ENCODE measurements at regions not wholly inside any gene's neighbourhood (a gene's known extent, or its start where the extent isn't known, plus 50 kb on each side); places are given as distances from the start of the nearest gene placed in this dataset.
"Not testable (repeated sequence)": the region's sequence is repeated elsewhere in the genome, so short reads cannot be mapped to it uniquely, and the experiment has no call there.

GRCh38 chr7:37592366-37592765 is 91.2 kb upstream of the GPR141 start:
- no peak overlapping the region for H3K27ac ChIP-seq
- no peaks in the 10 kb centered on the region for H3K36me3 ChIP-seq
- no peaks in the 10 kb centered on the region for H3K9me3 ChIP-seq
- TF ChIP-seq POLR2A (IDR thresholded peaks at IDR 0.05) (no peak), POLR2AphosphoS5 (IDR thresholded peaks at IDR 0.05; ENCODE audit: insufficient read depth in 1 of 2, low read depth in 1 of 2) (no peak)
- TF ChIP-seq, protein P1, sequence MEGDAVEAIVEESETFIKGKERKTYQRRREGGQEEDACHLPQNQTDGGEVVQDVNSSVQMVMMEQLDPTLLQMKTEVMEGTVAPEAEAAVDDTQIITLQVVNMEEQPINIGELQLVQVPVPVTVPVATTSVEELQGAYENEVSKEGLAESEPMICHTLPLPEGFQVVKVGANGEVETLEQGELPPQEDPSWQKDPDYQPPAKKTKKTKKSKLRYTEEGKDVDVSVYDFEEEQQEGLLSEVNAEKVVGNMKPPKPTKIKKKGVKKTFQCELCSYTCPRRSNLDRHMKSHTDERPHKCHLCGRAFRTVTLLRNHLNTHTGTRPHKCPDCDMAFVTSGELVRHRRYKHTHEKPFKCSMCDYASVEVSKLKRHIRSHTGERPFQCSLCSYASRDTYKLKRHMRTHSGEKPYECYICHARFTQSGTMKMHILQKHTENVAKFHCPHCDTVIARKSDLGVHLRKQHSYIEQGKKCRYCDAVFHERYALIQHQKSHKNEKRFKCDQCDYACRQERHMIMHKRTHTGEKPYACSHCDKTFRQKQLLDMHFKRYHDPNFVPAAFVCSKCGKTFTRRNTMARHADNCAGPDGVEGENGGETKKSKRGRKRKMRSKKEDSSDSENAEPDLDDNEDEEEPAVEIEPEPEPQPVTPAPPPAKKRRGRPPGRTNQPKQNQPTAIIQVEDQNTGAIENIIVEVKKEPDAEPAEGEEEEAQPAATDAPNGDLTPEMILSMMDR (IDR thresholded peaks at IDR 0.05) = no peak
- no peaks in the 10 kb centered on the region for H3K27me3 ChIP-seq
- intact Hi-C loops (cut with DNase I) = no loop called here
- H3K4me3 ChIP-seq = no peak overlapping the region
- H3K4me1 ChIP-seq = no peaks in the 10 kb centered on the region
- no peak for DNase-seq (ENCODE audit: extremely low spot score in 2 of 2)

GRCh38 chr7:37594602-37595001 is 89.0 kb upstream of the GPR141 start:
- H3K9me3 ChIP-seq = no peaks in the 10 kb centered on the region
- H3K36me3 ChIP-seq = no peaks in the 10 kb centered on the region
- H3K4me1 ChIP-seq = no peaks in the 10 kb centered on the region
- no peak overlapping the region for H3K4me3 ChIP-seq
- TF ChIP-seq, protein P1 (IDR thresholded peaks at IDR 0.05) = no peak
- TF ChIP-seq POLR2A (IDR thresholded peaks at IDR 0.05) (no peak), POLR2AphosphoS5 (IDR thresholded peaks at IDR 0.05; ENCODE audit: insufficient read depth in 1 of 2, low read depth in 1 of 2) (no peak)
- H3K27ac ChIP-seq = no peak overlapping the region
- DNase-seq (ENCODE audit: extremely low spot score in 2 of 2) = no peak
- H3K27me3 ChIP-seq = no peaks in the 10 kb centered on the region
- intact Hi-C loops (cut with DNase I) = no loop called here

DNA sequence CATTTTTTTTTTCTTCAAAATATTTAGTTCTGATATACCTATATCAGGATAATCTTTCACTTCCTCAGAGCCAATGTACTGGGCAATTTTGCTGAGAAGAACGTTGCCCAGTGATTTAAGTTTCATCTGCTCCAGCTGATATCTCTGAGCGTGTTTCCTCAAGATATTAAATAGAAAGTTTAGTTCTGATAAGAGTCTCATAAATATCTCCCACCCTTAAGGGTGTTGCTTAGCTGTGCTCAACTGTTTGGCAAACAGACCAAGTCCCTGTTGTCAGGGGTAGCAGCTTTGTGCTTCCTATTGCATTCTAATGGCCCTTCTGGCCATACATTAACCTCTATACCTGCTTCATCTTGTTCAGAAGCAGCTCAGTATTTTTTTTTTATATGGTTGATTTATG is 84.7 kb upstream of the GPR141 start:
- Histone ChIP-seq H3K4me3 (no peak overlapping the region), H3K36me3 (no peaks in the 10 kb centered on the region)
- intact Hi-C loops (cut with DNase I) = no loop called here

GRCh38 chr7:37601321-37601720 is 82.2 kb upstream of the GPR141 start:
- intact Hi-C loops (cut with DNase I) = no loop called here
- Histone ChIP-seq H3K9me3 (no peaks in the 10 kb centered on the region), H3K27ac (no peak overlapping the region), H3K4me1 (no peaks in the 10 kb centered on the region), H3K4me3 (no peak overlapping the region), H3K27me3 (no peaks in the 10 kb centered on the region), H3K36me3 (no peaks in the 10 kb centered on the region)
- TF ChIP-seq, protein P1 (IDR thresholded peaks at IDR 0.05) = no peak
- TF ChIP-seq POLR2A (IDR thresholded peaks at IDR 0.05) (no peak), POLR2AphosphoS5 (IDR thresholded peaks at IDR 0.05; ENCODE audit: insufficient read depth in 1 of 2, low read depth in 1 of 2) (no peak)
- no peak for DNase-seq (ENCODE audit: extremely low spot score in 2 of 2)

More for the DNA sequence above, 84.7 kb upstream of the GPR141 start:
- TF ChIP-seq POLR2A (IDR thresholded peaks at IDR 0.05) = no peak
- TF ChIP-seq, protein P1 (IDR thresholded peaks at IDR 0.05) = no peak
- TF ChIP-seq POLR2AphosphoS5 (IDR thresholded peaks at IDR 0.05; ENCODE audit: insufficient read depth in 1 of 2, low read depth in 1 of 2) = no peak
- H3K27ac ChIP-seq = no peak overlapping the region
- H3K4me1 ChIP-seq = no peaks in the 10 kb centered on the region
- H3K27me3 ChIP-seq = no peaks in the 10 kb centered on the region
- no peaks in the 10 kb centered on the region for H3K9me3 ChIP-seq
- no peak for DNase-seq (ENCODE audit: extremely low spot score in 2 of 2)

DNA sequence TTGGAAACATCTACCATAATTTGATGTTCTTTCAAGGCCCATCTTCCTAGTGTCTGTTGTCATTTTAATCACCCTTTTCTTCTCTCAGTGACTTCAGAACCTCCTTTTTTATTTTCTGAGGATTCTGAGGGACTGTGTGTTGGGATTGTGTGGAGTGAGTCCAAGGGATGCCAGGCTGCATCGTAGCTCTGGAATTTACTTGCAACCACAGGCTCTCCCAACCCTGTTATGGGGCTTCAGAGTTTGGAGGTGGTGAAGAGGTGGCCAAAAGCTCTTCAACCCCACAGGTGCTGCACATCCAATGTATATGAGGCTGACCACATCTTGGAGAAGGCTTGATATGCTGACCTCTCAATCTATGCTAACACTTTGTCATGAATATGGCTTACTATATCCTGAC is 79.5 kb upstream of the GPR141 start:
- no peaks in the 10 kb centered on the region for H3K9me3 ChIP-seq
- intact Hi-C loops (cut with DNase I) = no loop called here
- H3K27me3 ChIP-seq = no peaks in the 10 kb centered on the region
- no peak for DNase-seq (ENCODE audit: extremely low spot score in 2 of 2)
- H3K27ac ChIP-seq = no peak overlapping the region
- no peaks in the 10 kb centered on the region for H3K4me1 ChIP-seq
- no peak overlapping the region for H3K4me3 ChIP-seq
- no peaks in the 10 kb centered on the region for H3K36me3 ChIP-seq
- no peak for TF ChIP-seq POLR2AphosphoS5 (IDR thresholded peaks at IDR 0.05; ENCODE audit: insufficient read depth in 1 of 2, low read depth in 1 of 2)
- TF ChIP-seq, protein P1 (IDR thresholded peaks at IDR 0.05) = no peak
- no peak for TF ChIP-seq POLR2A (IDR thresholded peaks at IDR 0.05)

DNA sequence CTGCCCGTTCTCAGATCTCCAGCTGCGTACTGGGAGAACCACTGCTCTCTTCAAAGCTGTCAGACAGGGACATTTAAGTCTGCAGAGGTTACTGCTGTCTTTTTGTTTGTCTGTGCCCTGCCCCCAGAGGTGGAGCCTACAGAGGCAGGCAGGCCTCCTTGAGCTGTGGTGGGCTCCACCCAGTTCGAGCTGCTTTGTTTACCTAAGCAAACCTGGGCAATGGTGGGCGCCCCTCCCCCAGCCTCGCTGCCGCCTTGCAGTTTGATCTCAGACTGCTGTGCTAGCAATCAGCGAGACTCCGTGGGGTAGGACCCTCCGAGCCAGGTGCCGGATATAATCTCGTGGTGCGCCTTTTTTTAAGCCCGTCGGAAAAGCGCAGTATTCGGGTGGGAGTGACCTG is 66.2 kb upstream of the GPR141 start:
- H3K27me3 ChIP-seq; H3K4me1 ChIP-seq; H3K9me3 ChIP-seq; H3K27ac ChIP-seq; H3K4me3 ChIP-seq; H3K36me3 ChIP-seq; intact Hi-C loops (cut with DNase I); DNase-seq (ENCODE audit: extremely low spot score in 2 of 2): not testable (repeated sequence)

All from vagina (tissue), 2 donors.